IMR-90 (cell line): ENCODE measurements at regions not wholly inside any gene's neighbourhood (a gene's known extent, or its start where the extent isn't known, plus 50 kb on each side); places are given as distances from the start of the nearest gene placed in this dataset.

Experiments
- ATAC-seq: fragments of 200-7000 bp; cut with Tn5 transposase; 2 replicates; pipeline ENCODE4 v1.9.1; 2020; ENCODE audit warnings: low read depth, mild to moderate bottlenecking, moderate library complexity
- BruUV-seq: library from RNA; stranded (reverse); fragments of 400-500 nt; replicated peaks from 2 replicates; lab custom pipeline; 2021; lab: Mats Ljungman, UMichigan
- CTCF ChIA-PET: fragments of 300-600 bp; formaldehyde crosslinking; extraction: SDS; loops from one replicate; lab custom pipeline; 2021; ENCODE audit warnings: antibody characterized with exemption; lab: Yijun Ruan, JAX
- POLR2A ChIA-PET: fragments of 300-600 bp; sonication (Branson Sonifier 250); formaldehyde crosslinking; loops from one replicate; lab custom pipeline; 2022; ENCODE audit warnings: antibody characterized with exemption; ENCODE audit not compliant: unreplicated experiment; lab: Charles Lee
- DNase-seq: peaks from one replicate; pipeline ENCODE4 v3.0.0; 2013
- H2AFZ ChIP-seq: replicated peaks from 2 replicates; pipeline ENCODE3; 2013; ENCODE audit warnings: low read length, mild to moderate bottlenecking; ENCODE audit not compliant: poor library complexity
- H2AK5ac ChIP-seq: 2 replicates; pipeline ENCODE4 v1.6.1; 2013; ENCODE audit warnings: low read depth, low read length, inconsistent platforms
- H2AK9ac ChIP-seq: replicated peaks from 2 replicates; pipeline ENCODE3; 2013; ENCODE audit warnings: mild to moderate bottlenecking, low read depth, low read length, moderate library complexity; ENCODE audit not compliant: poor library complexity
- H2BK120ac ChIP-seq: 2 replicates; pipeline ENCODE4 v1.6.1; 2013; ENCODE audit warnings: low read depth, low read length, inconsistent platforms
- H2BK15ac ChIP-seq: 3 replicates; pipeline ENCODE4 v1.6.1; 2013; ENCODE audit warnings: low read depth, low read length, inconsistent platforms
- H2BK20ac ChIP-seq: 2 replicates; pipeline ENCODE4 v1.6.1; 2013; ENCODE audit warnings: low read depth, mild to moderate bottlenecking, inconsistent platforms, low read length, moderate library complexity
- H2BK5ac ChIP-seq: 2 replicates; pipeline ENCODE4 v1.6.1; 2013; ENCODE audit warnings: mild to moderate bottlenecking, low read depth, low read length, inconsistent platforms; ENCODE audit not compliant: poor library complexity, severe bottlenecking
- H3K14ac ChIP-seq: replicated peaks from 2 replicates; pipeline ENCODE4 v1.6.1; 2013; ENCODE audit warnings: low read depth, low read length, inconsistent platforms
- H3K18ac ChIP-seq: 2 replicates; pipeline ENCODE4 v1.6.1; 2013; ENCODE audit warnings: low read depth, low read length, control low read depth
- H3K23ac ChIP-seq: 2 replicates; pipeline ENCODE4 v1.6.1; 2013; ENCODE audit warnings: low read depth, low read length, inconsistent platforms
- H3K27ac ChIP-seq: 2 replicates; pipeline ENCODE4 v1.5.1; 2013; ENCODE audit warnings: mild to moderate bottlenecking, control low read depth, low read length; ENCODE audit not compliant: insufficient read depth
- H3K27me3 ChIP-seq: 2 replicates; pipeline ENCODE4 v1.6.1; 2013; ENCODE audit warnings: low read length; ENCODE audit not compliant: control insufficient read depth, insufficient read depth
- H3K36me3 ChIP-seq: 2 replicates; pipeline ENCODE4 v1.6.1; 2013; ENCODE audit warnings: low read length, mixed read lengths; ENCODE audit not compliant: control insufficient read depth, insufficient read depth
- H3K4ac ChIP-seq: 2 replicates; pipeline ENCODE4 v1.6.1; 2013; ENCODE audit warnings: low read depth, low read length, inconsistent platforms
- H3K4me1 ChIP-seq: 2 replicates; pipeline ENCODE4 v1.6.1; 2013; ENCODE audit warnings: low read length, mixed read lengths; ENCODE audit not compliant: control insufficient read depth, insufficient read depth
- H3K4me2 ChIP-seq: 2 replicates; pipeline ENCODE4 v1.6.1; 2013; ENCODE audit warnings: low read depth, mild to moderate bottlenecking, control low read depth, low read length, moderate library complexity
- H3K4me3 ChIP-seq: 2 replicates; pipeline ENCODE4 v1.5.1; 2013; ENCODE audit warnings: low read depth, mild to moderate bottlenecking, control low read depth, low read length, moderate library complexity; ENCODE audit not compliant: insufficient read depth
- H3K56ac ChIP-seq: 2 replicates; pipeline ENCODE4 v1.6.1; 2013; ENCODE audit warnings: low read length, inconsistent platforms; ENCODE audit not compliant: insufficient read depth; ENCODE audit errors: extremely low read depth
- H3K79me1 ChIP-seq, 2 experiments: 2 replicates each; pipeline ENCODE4 v1.6.1; 2013; ENCODE audit warnings: low read length in 2 of 2, inconsistent platforms in 1 of 2, low read depth in 1 of 2
- H3K9ac ChIP-seq: 2 replicates; pipeline ENCODE4 v1.6.1; 2013; ENCODE audit warnings: low read depth, low read length, control low read depth
- H3K9me1 ChIP-seq: 2 replicates; pipeline ENCODE4 v1.6.1; 2013; ENCODE audit warnings: low read length, inconsistent platforms; ENCODE audit not compliant: insufficient read depth
- H3K9me3 ChIP-seq: 2 replicates; pipeline ENCODE4 v1.6.1; 2013; ENCODE audit warnings: low read length; ENCODE audit not compliant: control insufficient read depth, insufficient read depth
- H4K20me1 ChIP-seq: 2 replicates; pipeline ENCODE4 v1.6.1; 2013; ENCODE audit warnings: low read length, inconsistent platforms; ENCODE audit not compliant: insufficient read depth
- H4K5ac ChIP-seq: 2 replicates; pipeline ENCODE4 v1.6.1; 2013; ENCODE audit warnings: mild to moderate bottlenecking, low read depth, low read length, control low read depth
- H4K8ac ChIP-seq, 2 experiments: 2 replicates each; pipeline ENCODE4 v1.6.1; 2013; ENCODE audit warnings: low read depth in 2 of 2, low read length in 2 of 2, control low read depth in 1 of 2, inconsistent platforms in 1 of 2
- H4K91ac ChIP-seq: 2 replicates; pipeline ENCODE4 v1.6.1; 2013; ENCODE audit warnings: low read depth, low read length, inconsistent platforms; ENCODE audit not compliant: insufficient read depth
- BHLHE40 ChIP-seq: fragments of 150-350 bp; IDR thresholded peaks from 2 replicates; pipeline ENCODE4 v1.6.1; 2016; ENCODE audit warnings: mild to moderate bottlenecking, low read depth, low read length
- CTCF ChIP-seq: conservative IDR thresholded peaks from 2 replicates; pipeline ENCODE4 v1.5.1; 2012; ENCODE audit warnings: mild to moderate bottlenecking, low read depth, low read length, improper control_type of control experiment
- ELK1 ChIP-seq: fragments of 150-350 bp; IDR thresholded peaks from 2 replicates; pipeline ENCODE4 v1.6.1; 2016; ENCODE audit warnings: low read depth, mild to moderate bottlenecking, low read length, moderate library complexity, borderline replicate concordance
- MAFK ChIP-seq: IDR thresholded peaks from 2 replicates; pipeline ENCODE4 v1.6.1; 2012; ENCODE audit warnings: low read depth, low read length, improper control_type of control experiment
- POLR2A ChIP-seq: IDR thresholded peaks from 2 replicates; pipeline ENCODE4 v1.6.1; 2012; ENCODE audit warnings: mild to moderate bottlenecking, low read depth, low read length
- WGBS, 2 experiments: methylation state at CpG; one replicate each; pipeline versions ENCODE4 v1.1.5 to v1.1.7; 2013; ENCODE audit warnings: missing lambda C conversion rate in 2 of 2; ENCODE audit not compliant: insufficient read length in 1 of 2; ENCODE audit errors: extremely low coverage in 2 of 2; 5-methylcytosine and 5-hydroxymethylcytosine counted together
- dilution Hi-C: fragments of 300-500 bp; cut with HindIII; formaldehyde crosslinking; loops from one replicate; pipeline ENCODE4 v1.14.3; 2018; ENCODE audit warnings: low sequenced_read_pairs; ENCODE audit not compliant: unreplicated experiment
- in situ Hi-C: fragments of 300-500 bp; cut with MboI; formaldehyde crosslinking; loops from 3 replicates; pipeline ENCODE4 v1.14.3; 2019; ENCODE audit warnings: low sequenced_read_pairs, inconsistent platforms, mixed read lengths
- intact Hi-C: fragments of 100-400 bp; cut with micrococcal nuclease; formaldehyde crosslinking; loops from 2 replicates; pipeline ENCODE4 v1.10.0; 2022

- no peak overlapping the region for H3K14ac ChIP-seq
- no peak for TF ChIP-seq ELK1
- TF ChIP-seq BHLHE40: no peak
- TF ChIP-seq POLR2A: no peak
- TF ChIP-seq MAFK: no peak
- TF ChIP-seq CTCF: no peak
- DNase-seq (no peak), ATAC-seq (no peak)
- H3K9me3 ChIP-seq: no peaks in the 10 kb centered on the region; the same call in 1 of the 2 replicates
- H2BK15ac ChIP-seq: no peak overlapping the region
- H3K18ac ChIP-seq: no peak overlapping the region
- H3K79me1 ChIP-seq: no peaks in the 10 kb centered on the region
- H3K9me1 ChIP-seq: no peaks in the 10 kb centered on the region
- H4K20me1 ChIP-seq: no peaks in the 10 kb centered on the region
- H3K27ac ChIP-seq: no peak overlapping the region
- dilution Hi-C loops: no loop called here
- H3K36me3 ChIP-seq: no peaks in the 10 kb centered on the region
- H4K91ac ChIP-seq: no peak overlapping the region
- no peak overlapping the region for H2BK120ac ChIP-seq
- no peak overlapping the region for H4K5ac ChIP-seq
- H3K4me3 ChIP-seq: no peak overlapping the region
- WGBS, 2 experiments: no CpG with 5 or more reads among the region's 6 CpGs
- H2BK20ac ChIP-seq: no peak overlapping the region
- no TSS peak for BruUV-seq
- no peaks in the 10 kb centered on the region for H3K4me1 ChIP-seq
- no peak overlapping the region for H2BK5ac ChIP-seq
- no peak overlapping the region for H4K8ac ChIP-seq
- no peak overlapping the region for H3K56ac ChIP-seq
- H2AK5ac ChIP-seq: no peak overlapping the region
- CTCF ChIA-PET: no interaction called here
- H2AK9ac ChIP-seq: no peak overlapping the region
- no peak overlapping the region for H3K4me2 ChIP-seq
- H3K23ac ChIP-seq: no peak overlapping the region
- H3K4ac ChIP-seq: no peak overlapping the region
- intact Hi-C loops: no loop called here
- H3K9ac ChIP-seq: no peak overlapping the region
- POLR2A ChIA-PET: no interaction called here
- H3K27me3 ChIP-seq: no peaks in the 10 kb centered on the region
- H2AFZ ChIP-seq: no peak overlapping the region
- in situ Hi-C loops: no loop called here
Observed at GRCh38 chr2:52632543-52632942, 1135.1 kb upstream of the CHAC2 start.
